ENCODE measurements at regions not wholly inside any gene's neighbourhood (a gene's known extent, or its start where the extent isn't known, plus 50 kb on each side); places are given as distances from the start of the nearest gene placed in this dataset.

- H3K4me3 ChIP-seq (replicated peaks in 1 of 2; ENCODE audit: low read depth in 2 of 2, low read length in 2 of 2), result no peak overlapping the region
- TF ChIP-seq CTCF (IDR thresholded peaks at IDR 0.05; ENCODE audit: low read depth, low read length), result no peak
- no peak for DNase-seq (ENCODE audit: low read depth in 2 of 2)
Observed at GRCh38 chr2:128485761-128486639, 167.3 kb upstream of the HS6ST1 start.

- no peak overlapping the region for H3K4me3 ChIP-seq (replicated peaks in 1 of 2; ENCODE audit: low read depth in 2 of 2, low read length in 2 of 2)
- no peak for DNase-seq (ENCODE audit: low read depth in 2 of 2)
- TF ChIP-seq CTCF (IDR thresholded peaks at IDR 0.05; ENCODE audit: low read depth, low read length), result no peak
Observed at GRCh38 chr2:128486640-128487375, 168.1 kb upstream of the HS6ST1 start.

- TF ChIP-seq CTCF (IDR thresholded peaks at IDR 0.05; ENCODE audit: low read depth, low read length), result no peak
- no peak for DNase-seq (ENCODE audit: low read depth in 2 of 2)
- H3K4me3 ChIP-seq (replicated peaks in 1 of 2; ENCODE audit: low read depth in 2 of 2, low read length in 2 of 2), result no peak overlapping the region
Observed at GRCh38 chr2:128487650-128488387, 169.2 kb upstream of the HS6ST1 start.

- no peak for TF ChIP-seq CTCF (IDR thresholded peaks at IDR 0.05; ENCODE audit: low read depth, low read length)
- no peak overlapping the region for H3K4me3 ChIP-seq (replicated peaks in 1 of 2; ENCODE audit: low read depth in 2 of 2, low read length in 2 of 2)
- no peak for DNase-seq (ENCODE audit: low read depth in 2 of 2)
Observed at GRCh38 chr2:128488434-128488833, 169.8 kb upstream of the HS6ST1 start.

- no peak for TF ChIP-seq CTCF (IDR thresholded peaks at IDR 0.05; ENCODE audit: low read depth, low read length)
- H3K4me3 ChIP-seq (replicated peaks in 1 of 2; ENCODE audit: low read depth in 2 of 2, low read length in 2 of 2), result no peak overlapping the region
- no peak for DNase-seq (ENCODE audit: low read depth in 2 of 2)
Observed at GRCh38 chr2:128489526-128490273, 171.0 kb upstream of the HS6ST1 start.

- H3K4me3 ChIP-seq (replicated peaks in 1 of 2; ENCODE audit: low read depth in 2 of 2, low read length in 2 of 2), result no peak overlapping the region
- TF ChIP-seq CTCF (IDR thresholded peaks at IDR 0.05; ENCODE audit: low read depth, low read length), result no peak
- no peak for DNase-seq (ENCODE audit: low read depth in 2 of 2)
Observed at GRCh38 chr2:128490321-128490720, 171.7 kb upstream of the HS6ST1 start.
